HG03280 (cell line): ENCODE measurements at regions not wholly inside any gene's neighbourhood (a gene's known extent, or its start where the extent isn't known, plus 50 kb on each side); places are given as distances from the start of the nearest gene placed in this dataset.

ENCODE experiments used
- ATAC-seq: cut with Tn5 transposase; IDR thresholded peaks from one replicate; pipeline ENCODE4 v1.9.1; 2021; ENCODE audit warnings: mild to moderate bottlenecking, moderate library complexity; ENCODE audit not compliant: unreplicated experiment

GRCh38 chr16:77551357-77551756 is 116.5 kb upstream of the ADAMTS18 start:
- ATAC-seq = no peak

- ATAC-seq = no peak
These were observed 118.3 kb upstream of the ADAMTS18 start for GRCh38 chr16:77553130-77553529.

- no peak for ATAC-seq
These were observed 120.3 kb upstream of the ADAMTS18 start for GRCh38 chr16:77555126-77555525.

GRCh38 chr16:77555791-77556190 is 121.0 kb upstream of the ADAMTS18 start:
- ATAC-seq = no peak

DNA sequence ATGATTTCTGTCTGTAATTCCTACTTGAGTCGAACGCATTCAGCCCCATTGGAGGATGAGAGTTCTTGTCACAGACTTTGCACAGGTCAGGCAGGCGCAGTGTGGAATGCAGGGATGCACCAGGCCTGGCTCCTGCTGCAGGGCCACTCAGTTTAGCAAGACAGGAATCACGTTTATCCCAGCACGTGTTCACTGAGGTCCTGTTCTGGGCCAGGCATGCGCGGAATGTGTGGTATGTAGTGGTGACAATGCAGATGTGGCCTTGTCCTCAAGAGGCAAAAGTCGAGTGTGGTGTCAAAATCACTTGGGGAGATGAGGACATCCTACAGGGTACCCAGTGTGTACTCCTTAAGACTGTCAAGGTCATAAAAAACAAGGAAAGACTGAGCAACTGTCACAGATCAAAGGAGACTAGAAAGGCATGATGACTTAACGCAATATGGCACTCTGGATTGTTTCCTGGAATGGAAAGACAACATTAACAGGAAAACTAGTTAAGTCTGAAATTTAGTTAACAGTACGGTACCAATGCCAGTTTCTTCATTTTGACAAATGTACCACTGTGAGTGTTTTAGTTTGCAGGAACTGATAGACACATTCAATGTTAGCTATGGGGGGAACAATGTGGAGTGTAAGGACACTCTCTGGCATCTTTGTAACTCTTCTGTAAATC is 121.5 kb upstream of the ADAMTS18 start:
- ATAC-seq = no peak

GRCh38 chr16:77557385-77557784 is 122.6 kb upstream of the ADAMTS18 start:
- ATAC-seq = no peak

DNA sequence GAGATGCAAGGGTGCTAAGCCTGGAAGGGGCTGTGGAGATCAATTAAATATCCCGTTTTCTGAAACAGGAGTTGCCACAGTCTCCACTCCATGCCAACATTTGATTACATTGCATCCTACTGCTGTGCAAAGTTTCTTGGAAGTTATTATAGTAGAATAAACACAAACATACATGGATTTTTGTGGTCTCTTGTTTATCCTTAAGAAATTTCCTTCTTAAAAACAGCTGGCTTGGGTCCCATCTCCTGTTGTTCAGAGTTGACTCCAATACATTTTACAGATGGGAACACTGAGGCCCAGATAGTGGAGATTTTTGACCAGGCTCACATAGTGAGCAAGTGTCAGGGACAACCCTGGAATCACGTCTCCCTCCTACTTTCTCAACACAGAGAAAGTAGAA is 124.0 kb upstream of the ADAMTS18 start:
- no peak for ATAC-seq

DNA sequence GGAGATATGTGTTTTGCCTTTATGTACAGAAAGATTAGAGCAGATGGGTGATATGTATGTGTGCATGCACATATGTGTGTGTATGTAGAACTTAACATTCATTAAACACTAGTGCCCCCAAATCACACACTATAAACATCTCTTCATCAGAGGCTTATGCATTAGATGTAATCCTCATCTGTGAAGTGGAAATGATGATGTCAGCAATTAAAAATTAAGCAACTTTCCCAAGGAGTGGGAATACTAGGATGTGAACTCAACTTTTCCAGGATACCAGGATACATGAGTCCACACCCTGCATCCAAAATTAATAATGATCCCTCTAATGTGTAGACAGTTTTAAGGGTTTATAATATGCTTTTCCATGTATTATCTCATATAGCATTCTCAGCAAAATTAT is 127.7 kb upstream of the ADAMTS18 start:
- no peak for ATAC-seq

DNA sequence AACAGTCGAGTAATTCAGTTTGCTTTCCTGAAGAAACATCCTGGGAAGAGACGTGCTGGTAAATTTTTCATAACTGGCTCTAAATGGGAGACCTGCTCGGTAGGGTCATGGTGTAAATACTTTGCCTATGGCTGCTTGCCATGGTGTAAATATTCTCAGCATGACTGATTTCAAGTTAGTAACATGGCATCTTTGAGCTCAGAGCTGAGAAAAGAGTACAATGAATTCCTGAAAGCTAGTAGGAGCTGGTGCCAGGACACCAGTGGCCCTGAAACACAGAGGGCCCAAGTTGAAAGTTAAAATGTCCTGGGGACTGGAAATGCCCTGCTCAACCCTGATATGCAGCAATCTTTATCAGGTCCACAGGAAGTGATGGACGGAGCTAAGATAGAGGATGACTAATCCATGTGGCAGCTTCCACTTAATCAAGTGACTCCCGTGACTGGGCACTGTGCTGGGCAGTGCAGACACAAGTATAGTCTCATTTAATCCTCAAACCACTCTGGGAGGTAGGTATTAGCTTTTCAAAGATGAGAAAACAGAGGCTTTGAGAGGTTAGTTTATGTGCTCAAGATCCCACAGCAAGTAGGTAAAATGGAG is 130.1 kb upstream of the ADAMTS18 start:
- ATAC-seq = no peak

GRCh38 chr16:77569406-77569805 is 134.6 kb upstream of the ADAMTS18 start:
- no peak for ATAC-seq

- no peak for ATAC-seq
These were observed 135.7 kb upstream of the ADAMTS18 start for GRCh38 chr16:77570574-77570973.

DNA sequence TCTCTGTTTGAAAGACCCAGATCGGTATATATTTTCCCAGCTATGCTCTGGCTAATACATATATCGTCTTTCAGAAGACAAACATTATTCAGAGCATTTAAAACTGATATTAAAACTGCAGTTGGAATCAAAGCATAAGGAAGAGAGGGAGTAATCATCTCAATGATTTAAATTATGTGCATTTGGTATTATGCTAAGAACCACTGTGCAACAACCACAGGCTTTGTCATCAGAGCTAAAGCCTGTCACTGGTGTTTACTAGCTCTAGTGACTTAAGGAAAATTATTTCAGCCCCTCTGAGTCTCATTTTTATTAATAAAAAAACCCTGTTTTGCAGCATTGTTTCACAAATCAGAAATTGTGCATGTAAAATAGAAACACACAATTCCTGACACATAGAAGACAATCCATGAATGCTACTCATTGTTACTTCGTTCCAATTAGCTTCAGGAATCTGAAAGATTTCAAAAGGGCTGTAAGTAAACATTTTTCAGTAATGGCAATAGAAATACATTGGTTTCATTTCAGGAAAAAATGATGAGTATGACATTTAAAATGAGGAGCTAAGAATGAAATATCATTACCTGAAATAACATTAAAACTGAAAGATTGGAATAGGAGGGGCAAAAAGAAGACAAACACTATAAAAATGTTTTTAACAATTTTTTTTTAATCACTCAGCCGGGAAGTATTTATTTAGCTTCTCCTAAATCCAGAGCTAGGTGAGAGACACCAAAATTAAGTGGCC is 136.5 kb upstream of the ADAMTS18 start:
- ATAC-seq = no peak

- no peak for ATAC-seq
These were observed 140.2 kb upstream of the ADAMTS18 start for GRCh38 chr16:77574867-77575624.

- no peak for ATAC-seq
These were observed 142.9 kb upstream of the NUDT7 start for GRCh38 chr16:77579351-77579891.

DNA sequence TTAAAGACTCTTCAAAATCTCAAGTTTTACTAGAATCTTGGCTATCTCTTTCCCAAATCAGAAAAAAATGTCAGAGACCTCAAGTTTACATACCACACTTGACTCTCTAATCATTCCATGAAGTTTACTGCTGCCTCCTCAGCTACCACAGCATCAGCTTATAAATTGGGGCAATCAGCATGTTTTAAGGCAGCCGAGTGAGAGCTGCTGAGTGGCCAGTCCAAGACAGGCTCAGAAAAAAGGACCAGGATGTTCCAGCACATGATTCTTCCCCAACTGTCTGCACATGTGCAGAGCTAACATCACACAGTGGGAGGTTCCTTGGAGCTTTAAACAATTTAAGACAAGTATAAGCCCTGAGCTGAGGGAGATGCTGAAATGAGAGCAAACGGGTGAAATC is 140.6 kb upstream of the NUDT7 start:
- no peak for ATAC-seq

DNA sequence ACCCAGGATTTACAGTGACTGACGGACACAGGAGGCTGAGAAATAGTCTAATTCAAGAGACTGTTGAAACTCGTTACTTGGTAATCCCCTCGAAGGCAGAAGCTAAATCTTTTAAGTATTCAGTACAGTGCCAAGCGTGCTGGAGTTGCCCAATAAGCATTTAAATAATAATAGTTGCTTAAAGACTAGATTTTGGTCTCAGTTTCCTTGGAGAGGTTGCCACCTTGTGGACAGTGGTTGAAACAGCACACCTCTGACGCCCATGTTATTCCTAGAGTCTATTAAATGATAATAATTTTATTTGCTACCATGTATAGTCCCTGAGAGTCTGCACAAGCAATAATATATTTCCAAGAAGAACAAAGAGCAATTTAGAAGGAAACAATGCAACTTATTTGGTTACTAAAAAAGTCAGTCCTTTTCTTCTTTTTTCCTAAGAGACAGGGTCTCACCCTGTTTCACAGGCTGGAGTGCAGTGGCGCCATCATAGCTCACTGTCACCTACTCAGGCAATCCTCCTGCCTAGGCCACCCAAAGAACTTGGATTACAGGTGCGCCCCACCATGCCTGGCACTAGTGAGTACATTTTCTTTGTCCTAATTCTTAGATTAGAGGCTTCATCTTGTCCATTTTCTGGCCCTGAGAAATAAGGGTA is 138.0 kb upstream of the NUDT7 start:
- peak; percentile 61 for ATAC-seq

- no peak for ATAC-seq
These were observed 136.7 kb upstream of the NUDT7 start for GRCh38 chr16:77585379-77586251.

- no peak for ATAC-seq
These were observed 133.9 kb upstream of the NUDT7 start for GRCh38 chr16:77588389-77588788.

DNA sequence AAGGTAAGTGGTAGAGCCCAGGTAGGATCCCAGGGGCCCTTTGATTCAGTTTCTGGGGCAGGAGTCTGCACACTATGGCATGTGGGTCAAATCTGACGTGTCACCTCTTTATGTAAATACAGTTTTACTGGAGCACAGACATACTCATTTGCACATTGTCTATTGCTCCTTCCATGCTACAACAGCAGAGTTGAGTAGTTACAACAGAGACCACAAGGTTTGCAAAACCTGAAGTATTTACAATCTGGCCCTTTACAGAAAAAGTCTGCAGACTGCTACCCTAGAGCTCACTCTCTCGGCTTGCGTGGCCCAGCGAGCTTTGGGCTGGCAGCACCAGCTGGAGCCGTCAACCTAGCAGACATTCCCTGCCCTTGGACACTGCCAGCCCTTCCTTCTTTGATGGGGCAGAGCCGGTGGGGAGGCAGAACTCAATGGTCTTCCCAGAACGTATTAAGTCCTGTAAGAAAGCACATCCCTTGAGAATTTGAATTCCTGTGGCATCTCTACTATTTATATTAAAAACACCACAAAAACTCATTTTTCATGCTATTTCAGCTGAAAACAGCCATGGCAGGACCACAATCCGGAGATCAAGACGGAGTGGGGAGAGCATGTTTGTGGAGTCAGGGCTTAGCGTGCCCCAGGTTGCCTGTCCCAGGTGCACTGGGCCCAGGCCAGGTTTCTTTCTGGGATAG is 133.1 kb upstream of the NUDT7 start:
- no peak for ATAC-seq
